AG09319 (cell line): ENCODE measurements at regions not wholly inside any gene's neighbourhood (a gene's known extent, or its start where the extent isn't known, plus 50 kb on each side); places are given as distances from the start of the nearest gene placed in this dataset.

Experiments used
- DNase-seq: peaks from one replicate; pipeline ENCODE4 v3.0.0-alpha.2; 2010; ENCODE audit warnings: low read depth; ENCODE audit errors: extremely low read depth
- CTCF ChIP-seq: IDR thresholded peaks from 2 replicates; pipeline ENCODE4 v1.5.1; 2011; ENCODE audit warnings: low read depth, mild to moderate bottlenecking, inconsistent platforms, low read length, moderate library complexity

GRCh38 chr17:5823219-5823618 is 238.9 kb upstream of the NLRP1 start:
- DNase-seq: no peak
- TF ChIP-seq CTCF: no peak

GRCh38 chr17:5825717-5826330 is 241.5 kb upstream of the NLRP1 start:
- TF ChIP-seq CTCF: no peak
- DNase-seq: no peak

- TF ChIP-seq CTCF: no peak
- DNase-seq: no peak
These were observed 242.1 kb upstream of the NLRP1 start for GRCh38 chr17:5826384-5826783.

- no peak for TF ChIP-seq CTCF
- no peak for DNase-seq
These were observed 239.3 kb upstream of the WSCD1 start for GRCh38 chr17:5830921-5831320.

- no peak for TF ChIP-seq CTCF
- peak; percentile 29 for DNase-seq
These were observed 237.3 kb upstream of the WSCD1 start for GRCh38 chr17:5832886-5833285.

- no peak for TF ChIP-seq CTCF
- no peak for DNase-seq
These were observed 233.1 kb upstream of the WSCD1 start for GRCh38 chr17:5837055-5837491.

- TF ChIP-seq CTCF: no peak
- no peak for DNase-seq
These were observed 231.4 kb upstream of the WSCD1 start for GRCh38 chr17:5838661-5839300.
